ENCODE measurements at regions not wholly inside any gene's neighbourhood (a gene's known extent, or its start where the extent isn't known, plus 50 kb on each side); places are given as distances from the start of the nearest gene placed in this dataset.

DNA sequence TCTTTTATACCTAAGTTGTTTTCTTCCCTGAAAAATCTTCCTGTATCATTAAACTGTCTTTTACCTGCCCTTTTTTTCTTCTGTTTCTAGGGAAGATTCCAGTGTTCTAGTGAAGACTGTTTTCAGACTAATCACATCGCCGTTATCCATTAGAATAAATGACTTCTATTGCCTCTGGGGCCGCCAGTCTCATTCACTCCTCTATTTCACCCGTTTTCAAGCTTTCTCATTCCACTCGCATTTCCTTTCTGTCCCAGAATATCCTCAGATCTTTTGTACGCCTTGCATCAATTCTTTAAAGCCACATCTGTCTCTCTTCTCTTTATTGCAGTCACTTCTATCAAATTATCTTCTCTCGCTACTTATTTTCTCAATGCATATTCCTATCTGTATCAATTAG, 1035.6 kb upstream of the MIR17HG start:
- no peak for TF ChIP-seq POLR2A (IDR thresholded peaks at IDR 0.05; ENCODE audit: low read depth, low read length)
- TF ChIP-seq CEBPB (IDR thresholded peaks at IDR 0.05; ENCODE audit: low read depth, low read length), result no peak
- TF ChIP-seq, protein P1, sequence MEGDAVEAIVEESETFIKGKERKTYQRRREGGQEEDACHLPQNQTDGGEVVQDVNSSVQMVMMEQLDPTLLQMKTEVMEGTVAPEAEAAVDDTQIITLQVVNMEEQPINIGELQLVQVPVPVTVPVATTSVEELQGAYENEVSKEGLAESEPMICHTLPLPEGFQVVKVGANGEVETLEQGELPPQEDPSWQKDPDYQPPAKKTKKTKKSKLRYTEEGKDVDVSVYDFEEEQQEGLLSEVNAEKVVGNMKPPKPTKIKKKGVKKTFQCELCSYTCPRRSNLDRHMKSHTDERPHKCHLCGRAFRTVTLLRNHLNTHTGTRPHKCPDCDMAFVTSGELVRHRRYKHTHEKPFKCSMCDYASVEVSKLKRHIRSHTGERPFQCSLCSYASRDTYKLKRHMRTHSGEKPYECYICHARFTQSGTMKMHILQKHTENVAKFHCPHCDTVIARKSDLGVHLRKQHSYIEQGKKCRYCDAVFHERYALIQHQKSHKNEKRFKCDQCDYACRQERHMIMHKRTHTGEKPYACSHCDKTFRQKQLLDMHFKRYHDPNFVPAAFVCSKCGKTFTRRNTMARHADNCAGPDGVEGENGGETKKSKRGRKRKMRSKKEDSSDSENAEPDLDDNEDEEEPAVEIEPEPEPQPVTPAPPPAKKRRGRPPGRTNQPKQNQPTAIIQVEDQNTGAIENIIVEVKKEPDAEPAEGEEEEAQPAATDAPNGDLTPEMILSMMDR (conservative IDR thresholded peaks at IDR 0.05; ENCODE audit: low read depth, low read length), result no peak
- no peak for TF ChIP-seq CHD1 (IDR thresholded peaks at IDR 0.05; ENCODE audit: low read depth, low read length)
- no peak for TF ChIP-seq NFE2L2 (IDR thresholded peaks at IDR 0.05; ENCODE audit: low read depth, low read length)
- no peak for TF ChIP-seq FOS (IDR thresholded peaks at IDR 0.05; ENCODE audit: low read depth, low read length)
- no peak for TF ChIP-seq SMC3 (IDR thresholded peaks at IDR 0.05; ENCODE audit: low read depth, low read length)
- TF ChIP-seq BHLHE40 (IDR thresholded peaks at IDR 0.05; ENCODE audit: low read depth, low read length), result no peak
- TF ChIP-seq MAFK (IDR thresholded peaks at IDR 0.05; ENCODE audit: low read depth, low read length), result no peak
- no peak for TF ChIP-seq RAD21 (IDR thresholded peaks at IDR 0.05; ENCODE audit: low read length)
- TF ChIP-seq, protein P2, sequence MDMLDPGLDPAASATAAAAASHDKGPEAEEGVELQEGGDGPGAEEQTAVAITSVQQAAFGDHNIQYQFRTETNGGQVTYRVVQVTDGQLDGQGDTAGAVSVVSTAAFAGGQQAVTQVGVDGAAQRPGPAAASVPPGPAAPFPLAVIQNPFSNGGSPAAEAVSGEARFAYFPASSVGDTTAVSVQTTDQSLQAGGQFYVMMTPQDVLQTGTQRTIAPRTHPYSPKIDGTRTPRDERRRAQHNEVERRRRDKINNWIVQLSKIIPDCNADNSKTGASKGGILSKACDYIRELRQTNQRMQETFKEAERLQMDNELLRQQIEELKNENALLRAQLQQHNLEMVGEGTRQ (IDR thresholded peaks at IDR 0.05; ENCODE audit: low read depth, low read length), result no peak
- TF ChIP-seq RFX5 (IDR thresholded peaks at IDR 0.05; ENCODE audit: low read depth, low read length), result no peak
- TF ChIP-seq, protein P3, sequence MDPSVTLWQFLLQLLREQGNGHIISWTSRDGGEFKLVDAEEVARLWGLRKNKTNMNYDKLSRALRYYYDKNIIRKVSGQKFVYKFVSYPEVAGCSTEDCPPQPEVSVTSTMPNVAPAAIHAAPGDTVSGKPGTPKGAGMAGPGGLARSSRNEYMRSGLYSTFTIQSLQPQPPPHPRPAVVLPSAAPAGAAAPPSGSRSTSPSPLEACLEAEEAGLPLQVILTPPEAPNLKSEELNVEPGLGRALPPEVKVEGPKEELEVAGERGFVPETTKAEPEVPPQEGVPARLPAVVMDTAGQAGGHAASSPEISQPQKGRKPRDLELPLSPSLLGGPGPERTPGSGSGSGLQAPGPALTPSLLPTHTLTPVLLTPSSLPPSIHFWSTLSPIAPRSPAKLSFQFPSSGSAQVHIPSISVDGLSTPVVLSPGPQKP (IDR thresholded peaks at IDR 0.05; ENCODE audit: borderline replicate concordance, low read depth, low read length), result no peak
- TF ChIP-seq RCOR1 (IDR thresholded peaks at IDR 0.05; ENCODE audit: insufficient replicate concordance, low read length), result no peak

All from IMR-90 (cell line).